ENCODE measurements at regions not wholly inside any gene's neighbourhood (a gene's known extent, or its start where the extent isn't known, plus 50 kb on each side); places are given as distances from the start of the nearest gene placed in this dataset.

DNA sequence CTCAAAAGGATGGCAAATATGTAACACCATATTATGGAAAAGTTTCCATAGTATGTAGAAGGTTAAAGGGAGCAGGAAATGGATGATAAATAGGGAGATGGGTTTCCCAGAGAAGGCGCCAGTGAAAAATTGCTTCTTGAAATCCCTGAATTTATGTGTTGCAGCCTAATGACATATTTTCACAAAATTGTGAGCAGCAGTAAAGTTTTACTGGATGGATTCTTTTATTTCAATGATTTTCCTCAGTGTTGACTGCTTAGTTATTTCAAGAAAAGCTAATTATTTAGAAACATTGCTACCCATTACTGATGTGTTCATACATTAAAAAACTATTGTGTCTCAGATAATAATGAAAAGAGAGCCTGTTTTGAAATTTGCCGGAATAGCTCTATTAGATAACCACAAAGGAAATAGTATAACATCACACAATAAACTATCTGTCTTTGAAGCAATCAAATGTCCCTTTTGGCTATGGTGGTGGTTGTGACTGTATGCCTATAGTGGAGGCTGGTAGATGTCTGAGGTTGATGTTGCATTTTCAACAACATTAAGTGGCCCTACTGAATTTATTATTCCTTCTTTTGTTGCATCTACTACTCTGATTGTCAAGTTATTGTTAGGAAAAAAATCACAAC is 169.9 kb upstream of the HAND2 start:
- no peak for ATAC-seq
- intact Hi-C loops (cut with DNase I, micrococcal nuclease), result no loop called here

DNA sequence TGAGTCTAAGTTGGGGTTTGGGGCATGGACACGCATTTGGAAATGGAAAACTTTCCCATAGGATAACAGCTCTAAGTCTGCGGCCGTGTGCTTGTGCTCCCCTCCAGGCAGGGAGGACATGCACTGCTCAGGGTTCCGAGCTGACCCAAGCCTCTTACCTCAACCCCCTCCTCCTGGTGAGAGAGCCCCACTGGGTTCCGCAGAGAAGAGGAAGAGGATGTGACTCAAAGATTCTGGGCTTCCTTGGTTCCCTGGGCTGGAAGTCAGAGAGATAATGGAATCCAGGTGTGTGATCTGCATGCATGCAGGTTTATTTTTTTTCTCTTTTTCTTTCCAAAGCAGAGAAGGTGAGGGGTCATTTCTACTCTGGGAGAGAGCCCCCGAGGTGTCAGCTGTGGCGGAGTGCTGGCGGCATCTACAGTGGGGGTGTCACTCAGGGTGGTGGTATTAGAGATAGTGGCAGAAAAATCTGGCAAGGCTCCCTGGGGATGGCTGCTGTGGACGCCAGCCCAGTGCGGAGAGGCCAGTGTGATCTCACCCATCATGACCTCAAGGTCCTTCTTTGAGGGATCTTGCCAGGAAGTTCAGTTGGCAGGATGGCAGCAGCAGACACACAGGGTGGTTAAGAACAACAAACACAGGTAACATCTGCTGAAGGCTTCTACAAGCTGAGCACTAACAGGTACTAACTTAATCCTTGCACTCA is 168.7 kb upstream of the HAND2 start:
- DNase-seq, result no peak
- intact Hi-C loops (cut with DNase I, micrococcal nuclease), result no loop called here
- no peak for ATAC-seq

More for the DNA sequence above, 169.9 kb upstream of the HAND2 start:
- DNase-seq, result no peak

GRCh38 chr4:173697840-173698239 is 167.8 kb upstream of the HAND2 start:
- no peak for ATAC-seq

DNA sequence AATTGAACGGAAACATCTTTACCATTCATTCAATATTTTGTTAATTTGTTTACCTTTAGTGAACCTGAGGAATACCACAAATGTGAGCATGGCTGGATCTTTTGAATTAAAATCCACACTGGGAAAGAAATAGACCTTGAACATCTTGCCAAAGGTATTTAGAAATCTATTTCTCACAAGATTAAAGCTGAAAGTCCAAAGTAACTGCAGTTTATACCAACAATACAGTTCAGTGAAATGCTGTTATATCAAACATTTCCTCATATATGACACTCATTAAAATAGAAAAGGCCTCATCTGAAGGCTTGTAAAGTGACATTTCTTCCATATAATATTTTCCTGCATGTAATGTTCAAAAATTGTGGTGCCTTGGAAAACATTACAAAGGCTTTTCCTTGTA is 166.5 kb upstream of the HAND2 start:
- intact Hi-C loops (cut with DNase I, micrococcal nuclease), result no loop called here
- no peak for DNase-seq
- peak; percentile 92 for ATAC-seq

More at GRCh38 chr4:173697840-173698239, 167.8 kb upstream of the HAND2 start:
- DNase-seq, result no peak
- intact Hi-C loops (cut with DNase I, micrococcal nuclease), result no loop called here

DNA sequence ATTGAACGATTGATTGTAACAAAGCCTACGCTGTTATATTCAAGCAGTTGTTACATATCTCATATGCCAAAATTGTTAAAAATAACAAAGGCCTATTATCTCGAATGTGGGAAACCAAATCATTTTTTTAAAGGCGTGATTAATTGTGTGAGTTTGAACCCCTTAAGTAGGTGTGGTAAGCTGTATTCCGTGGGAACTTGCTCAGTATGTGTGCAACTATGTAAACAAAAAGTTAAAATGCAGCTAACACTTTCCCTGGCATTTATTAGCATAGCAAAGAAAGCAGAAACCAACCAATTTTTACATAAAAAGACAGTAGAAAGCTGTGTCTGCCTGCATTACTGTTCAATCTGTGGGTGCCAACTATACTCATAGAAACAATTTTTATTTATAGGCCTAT is 166.0 kb upstream of the HAND2 start:
- intact Hi-C loops (cut with DNase I, micrococcal nuclease), result no loop called here
- DNase-seq (no peak), ATAC-seq (peak; percentile 89)

- intact Hi-C loops (cut with DNase I, micrococcal nuclease), result no loop called here
- ATAC-seq, result no peak
- DNase-seq, result no peak
Observed at GRCh38 chr4:173685831-173686210, 155.8 kb upstream of the HAND2 start.

DNA sequence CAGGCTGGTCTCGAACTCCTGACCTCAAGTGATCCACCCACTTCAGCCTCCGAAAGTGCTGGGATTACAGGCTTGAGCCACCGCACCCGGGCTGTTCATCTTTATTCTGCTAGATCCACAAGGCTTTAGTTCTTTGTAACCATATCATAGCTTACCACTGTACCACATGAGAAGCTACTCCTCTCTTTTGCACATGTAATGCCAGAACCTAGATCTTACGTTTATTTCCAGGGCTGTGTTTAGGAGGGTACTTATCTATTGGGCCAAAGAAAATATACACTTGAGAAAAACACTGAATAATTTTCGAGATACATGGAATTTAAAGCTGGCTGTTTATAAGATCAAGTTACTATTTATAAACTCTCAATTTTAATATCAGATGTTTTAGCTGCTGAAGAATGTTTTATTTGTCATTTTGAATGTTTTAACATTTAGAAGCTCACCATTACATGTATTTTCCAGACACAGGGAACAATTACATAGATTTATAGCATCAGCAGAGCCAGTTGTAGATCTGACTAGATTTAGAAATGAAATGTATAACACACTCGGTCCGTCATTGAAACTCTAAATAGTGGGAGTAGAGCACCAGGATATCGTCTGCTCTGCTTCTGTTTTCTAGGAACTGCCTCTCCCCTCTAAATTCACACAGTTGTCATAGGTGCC is 155.3 kb upstream of the HAND2 start:
- no peak for DNase-seq
- no peak for ATAC-seq
- intact Hi-C loops (cut with DNase I, micrococcal nuclease), result no loop called here

GRCh38 chr4:173684223-173684622 is 154.2 kb upstream of the HAND2 start:
- no peak for DNase-seq
- no peak for ATAC-seq
- intact Hi-C loops (cut with DNase I, micrococcal nuclease), result no loop called here

- DNase-seq (no peak), ATAC-seq (no peak)
- intact Hi-C loops (cut with DNase I, micrococcal nuclease), result no loop called here
Observed at GRCh38 chr4:173682609-173683008, 152.6 kb upstream of the HAND2 start.

GRCh38 chr4:173680278-173680677 is 150.2 kb upstream of the HAND2 start:
- DNase-seq (no peak), ATAC-seq (no peak)
- intact Hi-C loops (cut with DNase I, micrococcal nuclease), result no loop called here

DNA sequence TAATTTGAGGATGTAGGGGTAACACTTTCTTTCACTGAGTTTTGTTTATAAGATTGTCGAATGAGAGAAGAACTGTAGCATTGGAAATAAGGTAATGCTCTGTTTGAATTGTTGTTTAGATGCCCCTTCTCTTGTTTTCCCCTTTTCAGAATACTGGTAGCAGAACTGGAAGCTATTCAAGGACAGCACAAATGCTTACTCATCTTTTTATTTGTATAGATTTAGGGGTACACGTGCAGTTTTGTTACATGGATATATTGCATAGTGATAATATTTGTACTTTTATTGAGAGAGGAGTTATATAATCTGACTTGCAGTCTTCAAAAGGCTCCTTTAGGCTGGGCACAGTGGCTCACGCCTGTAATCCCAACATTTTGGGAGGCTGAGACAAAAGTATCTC is 145.4 kb upstream of the HAND2 start:
- intact Hi-C loops (cut with DNase I, micrococcal nuclease), result no loop called here
- DNase-seq (no peak), ATAC-seq (no peak)

GRCh38 chr4:173669460-173670179 is 139.6 kb upstream of the HAND2 start:
- DNase-seq (no peak), ATAC-seq (no peak)
- intact Hi-C loops (cut with DNase I, micrococcal nuclease), result no loop called here

DNA sequence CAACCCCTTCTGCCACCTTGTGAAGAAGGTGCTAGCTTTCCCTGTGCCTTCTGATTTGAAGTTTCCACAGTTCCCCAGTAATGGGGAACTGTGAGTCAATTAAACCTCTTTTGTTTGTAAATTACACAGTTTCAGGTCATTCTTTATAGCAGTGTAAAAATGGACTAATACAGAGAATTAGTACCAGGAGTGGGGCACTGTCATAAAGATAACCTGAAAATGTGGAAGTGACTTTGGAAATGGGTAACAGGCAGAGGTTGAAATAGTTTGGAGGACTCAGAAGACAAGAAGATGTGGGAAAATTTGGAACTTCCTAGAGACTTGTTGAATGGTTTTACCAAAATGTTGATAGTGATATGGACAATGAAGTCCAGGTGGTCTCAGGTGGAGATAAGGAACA is 131.0 kb upstream of the HAND2 start:
- intact Hi-C loops (cut with DNase I, micrococcal nuclease), result no loop called here
- DNase-seq, result no peak
- no peak for ATAC-seq

DNA sequence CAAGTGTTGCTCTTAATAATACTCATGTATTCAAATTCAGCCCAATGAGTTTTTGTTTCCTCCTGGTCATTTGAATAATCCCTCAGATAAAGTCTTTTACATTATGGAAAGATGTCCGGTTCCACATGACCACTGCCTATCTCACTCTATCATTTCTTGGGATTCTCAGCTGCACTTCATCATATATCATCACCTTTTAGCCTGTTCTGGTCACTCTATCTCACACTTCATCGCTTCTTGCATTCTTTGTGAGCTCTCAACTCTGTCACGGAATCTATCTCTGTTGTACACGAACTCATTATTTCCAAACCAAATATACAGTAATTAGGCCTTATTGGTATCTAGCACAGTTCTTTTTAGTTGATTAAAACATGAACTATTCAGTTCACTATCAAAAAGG is 126.9 kb upstream of the HAND2 start:
- no peak for ATAC-seq
- intact Hi-C loops (cut with DNase I, micrococcal nuclease), result no loop called here
- DNase-seq, result no peak

DNA sequence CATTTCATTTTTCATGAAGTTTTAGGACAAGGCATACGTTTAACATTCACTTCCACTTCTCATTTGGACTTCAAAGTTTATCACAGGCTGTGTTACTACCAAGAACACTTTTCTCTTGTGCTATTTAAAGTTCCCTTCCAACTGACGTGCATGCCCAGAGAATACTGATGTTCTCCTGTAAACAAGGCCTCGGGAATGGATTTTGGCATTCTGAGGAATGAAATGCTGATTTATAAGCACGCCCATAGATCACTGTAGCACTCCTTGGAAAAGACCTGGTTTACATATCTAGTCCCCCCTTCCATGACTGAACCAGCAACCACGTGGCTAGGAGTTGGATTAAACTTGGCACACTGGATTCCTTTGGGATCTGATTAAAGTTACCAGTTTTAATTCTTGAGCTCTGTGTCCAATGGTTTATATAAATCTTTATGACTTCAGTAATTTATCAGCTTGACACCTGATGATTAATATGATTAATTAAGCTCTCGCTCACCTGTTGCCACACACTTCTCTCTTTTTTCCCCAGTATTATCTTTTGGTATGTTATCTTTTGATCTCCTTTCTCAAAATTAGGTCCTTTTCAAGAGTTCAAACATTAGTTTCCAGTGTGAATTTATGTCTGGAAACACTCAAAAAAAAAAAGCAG is 122.4 kb upstream of the HAND2 start:
- no peak for DNase-seq

DNA sequence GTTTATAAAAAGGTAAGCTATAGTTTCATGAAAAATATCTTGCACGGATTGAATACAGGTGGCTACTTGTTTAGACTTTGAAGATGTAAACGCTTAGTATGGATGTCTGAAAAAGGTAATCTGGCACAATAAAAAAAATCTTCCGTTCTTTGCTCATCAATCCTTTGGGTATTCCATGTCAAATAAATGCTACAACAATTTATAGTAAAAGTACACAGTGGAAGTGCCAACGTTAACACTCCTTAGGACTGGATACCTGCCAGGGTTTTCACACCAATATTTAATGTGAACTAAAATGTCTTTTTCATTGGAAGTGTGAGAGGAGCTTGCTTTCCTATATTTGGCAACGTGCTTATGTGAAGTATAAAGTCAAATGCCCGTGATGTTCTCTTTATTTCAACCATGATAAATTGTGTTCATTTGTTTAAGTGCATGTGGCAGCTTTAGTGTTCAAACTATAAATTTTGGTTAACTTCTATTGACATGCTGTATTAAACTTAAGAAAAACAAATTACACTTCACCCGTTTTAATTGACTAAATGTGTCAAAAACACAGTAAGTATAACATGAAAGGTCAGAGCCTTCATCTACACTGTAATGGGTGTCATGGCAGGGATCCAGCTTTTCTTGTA is 121.7 kb upstream of the HAND2 start:
- no peak for ATAC-seq
- DNase-seq, result no peak
- intact Hi-C loops (cut with DNase I, micrococcal nuclease), result no loop called here

More for the DNA sequence above, 122.4 kb upstream of the HAND2 start:
- ATAC-seq, result no peak
- intact Hi-C loops (cut with DNase I, micrococcal nuclease), result no loop called here

DNA sequence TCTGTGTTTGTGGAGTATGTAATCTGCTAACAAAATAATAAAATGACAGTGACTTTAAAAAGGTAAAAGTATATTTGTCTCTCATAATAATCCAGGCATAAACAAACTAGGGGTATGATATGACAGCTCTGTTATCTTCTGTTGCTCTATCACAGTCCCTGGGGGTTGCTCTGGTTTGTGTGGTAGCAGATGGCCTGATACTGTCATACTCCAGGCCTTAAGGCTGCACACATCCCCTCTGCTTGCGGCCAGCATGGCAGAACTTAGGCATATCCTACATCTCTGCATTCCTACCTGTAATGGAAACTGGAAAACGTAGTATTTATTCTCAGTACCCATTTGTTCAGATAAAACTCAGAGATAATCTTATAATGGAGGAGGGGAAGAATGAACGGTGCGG is 117.9 kb upstream of the HAND2 start:
- intact Hi-C loops (cut with DNase I, micrococcal nuclease), result no loop called here
- ATAC-seq, result no peak
- no peak for DNase-seq

- DNase-seq, result no peak
- no peak for ATAC-seq
- intact Hi-C loops (cut with DNase I, micrococcal nuclease), result no loop called here
Observed at GRCh38 chr4:173642509-173642908, 112.5 kb upstream of the HAND2 start.

DNA sequence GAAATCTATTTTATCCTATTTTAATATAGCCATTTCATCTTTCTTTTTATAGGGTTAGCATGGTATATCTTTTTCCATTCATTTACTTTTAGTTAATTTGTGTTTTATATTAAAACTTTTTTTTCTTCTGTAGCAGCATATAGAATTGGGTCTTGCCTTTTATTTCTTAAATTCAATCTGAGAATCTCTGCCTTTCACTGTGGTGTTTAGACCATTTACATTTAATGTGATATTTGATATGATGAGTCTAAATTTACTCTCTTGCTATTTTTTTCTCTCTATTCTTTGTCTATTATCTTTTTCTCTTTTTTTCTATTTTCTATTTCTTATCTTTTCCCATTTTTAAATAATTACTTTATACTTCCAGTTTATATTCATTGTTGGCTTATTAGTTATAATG is 105.4 kb upstream of the HAND2 start:
- no peak for ATAC-seq
- DNase-seq, result no peak
- intact Hi-C loops (cut with DNase I, micrococcal nuclease), result no loop called here
